Large intestine (tissue), 3 donors: ENCODE measurements at regions not wholly inside any gene's neighbourhood (a gene's known extent, or its start where the extent isn't known, plus 50 kb on each side); places are given as distances from the start of the nearest gene placed in this dataset.

ENCODE experiments used
- DNase-seq, 2 donors: peaks; one replicate each; pipeline versions ENCODE4 v3.0.0 to v3.0.0-alpha.2; 2013
- H3K27ac ChIP-seq: one replicate; pipeline ENCODE4 v1.5.1; 2013; ENCODE audit warnings: low read length
- H3K27me3 ChIP-seq: 2 replicates; pipeline ENCODE4 v1.6.1; 2013; ENCODE audit warnings: low read length; ENCODE audit not compliant: control insufficient read depth, insufficient read depth
- H3K36me3 ChIP-seq: 2 replicates; pipeline ENCODE4 v1.6.1; 2013; ENCODE audit warnings: low read length; ENCODE audit not compliant: control insufficient read depth, insufficient read depth
- H3K4me1 ChIP-seq: one replicate; pipeline ENCODE4 v1.6.1; 2013; ENCODE audit warnings: low read length; ENCODE audit not compliant: control insufficient read depth, insufficient read depth
- H3K4me3 ChIP-seq: one replicate; pipeline ENCODE4 v1.5.1; 2013; ENCODE audit warnings: low read length
- H3K9me3 ChIP-seq: one replicate; pipeline ENCODE4 v1.6.1; 2013; ENCODE audit warnings: mild to moderate bottlenecking, low read depth, low read length, moderate library complexity; ENCODE audit not compliant: control insufficient read depth
- WGBS: methylation state at CpG from one replicate; pipeline ENCODE4 v1.1.5; 2013; ENCODE audit warnings: low lambda C conversion rate; ENCODE audit not compliant: insufficient coverage; 5-methylcytosine and 5-hydroxymethylcytosine counted together

- no peak overlapping the region for H3K27ac ChIP-seq
These were observed 354.5 kb downstream of the FGFR2 start for GRCh38 chr10:121243609-121244241.

GRCh38 chr10:121244818-121245217 is 353.4 kb downstream of the FGFR2 start:
- no peaks in the 10 kb centered on the region for H3K27me3 ChIP-seq
- H3K4me1 ChIP-seq: peaks cover 10% of the 10 kb centered on the region
- no peaks in the 10 kb centered on the region for H3K9me3 ChIP-seq
- no peak overlapping the region for H3K27ac ChIP-seq
- no peak overlapping the region for H3K4me3 ChIP-seq
- 83% methylated on average over 1 of the region's 8 CpGs for WGBS
- DNase-seq: no peak
- no peaks in the 10 kb centered on the region for H3K36me3 ChIP-seq

More at GRCh38 chr10:121243609-121244241, 354.5 kb downstream of the FGFR2 start:
- no peak for DNase-seq
- Histone ChIP-seq H3K4me3 (no peak overlapping the region), H3K36me3 (no peaks in the 10 kb centered on the region), H3K27me3 (no peaks in the 10 kb centered on the region), H3K4me1 (peaks cover 17% of the 10 kb centered on the region), H3K9me3 (no peaks in the 10 kb centered on the region)
- 100% methylated on average over 1 of the region's 2 CpGs for WGBS

- Histone ChIP-seq H3K4me1 (peaks cover 3% of the 10 kb centered on the region), H3K27me3 (no peaks in the 10 kb centered on the region), H3K27ac (no peak overlapping the region), H3K9me3 (no peaks in the 10 kb centered on the region), H3K36me3 (no peaks in the 10 kb centered on the region), H3K4me3 (no peak overlapping the region)
- peak in 1 of 2 donors; percentile 17 for DNase-seq
- no CpG with 5 or more reads among the region's 1 CpG for WGBS
These were observed 352.5 kb downstream of the FGFR2 start for GRCh38 chr10:121245754-121246153.

GRCh38 chr10:121248266-121248665 is 350.0 kb downstream of the FGFR2 start:
- no peaks in the 10 kb centered on the region for H3K36me3 ChIP-seq
- DNase-seq: no peak
- H3K4me1 ChIP-seq: no peaks in the 10 kb centered on the region
- no peaks in the 10 kb centered on the region for H3K9me3 ChIP-seq
- H3K27me3 ChIP-seq: no peaks in the 10 kb centered on the region
- H3K4me3 ChIP-seq: no peak overlapping the region
- WGBS: no CpG with 5 or more reads among the region's 6 CpGs
- no peak overlapping the region for H3K27ac ChIP-seq

GRCh38 chr10:121250995-121251764 is 347.1 kb downstream of the FGFR2 start:
- WGBS: no CpG with 5 or more reads among the region's 6 CpGs

GRCh38 chr10:121252756-121253155 is 345.5 kb downstream of the FGFR2 start:
- no peaks in the 10 kb centered on the region for H3K36me3 ChIP-seq
- H3K27ac ChIP-seq: no peak overlapping the region
- no peak overlapping the region for H3K4me3 ChIP-seq
- H3K27me3 ChIP-seq: no peaks in the 10 kb centered on the region
- no peaks in the 10 kb centered on the region for H3K9me3 ChIP-seq
- no CpG with 5 or more reads among the region's 2 CpGs for WGBS
- DNase-seq: no peak
- no peaks in the 10 kb centered on the region for H3K4me1 ChIP-seq

More at GRCh38 chr10:121250995-121251764, 347.1 kb downstream of the FGFR2 start:
- no peaks in the 10 kb centered on the region for H3K27me3 ChIP-seq
- H3K9me3 ChIP-seq: no peaks in the 10 kb centered on the region
- H3K4me1 ChIP-seq: no peaks in the 10 kb centered on the region
- no peak overlapping the region for H3K27ac ChIP-seq
- no peak overlapping the region for H3K4me3 ChIP-seq
- DNase-seq: no peak
- H3K36me3 ChIP-seq: no peaks in the 10 kb centered on the region

- H3K27ac ChIP-seq: no peak overlapping the region
- H3K27me3 ChIP-seq: no peaks in the 10 kb centered on the region
- H3K4me1 ChIP-seq: peaks cover 8% of the 10 kb centered on the region
- no peaks in the 10 kb centered on the region for H3K36me3 ChIP-seq
- no CpG with 5 or more reads among the region's 1 CpG for WGBS
- DNase-seq: no peak
- no peak overlapping the region for H3K4me3 ChIP-seq
- H3K9me3 ChIP-seq: no peaks in the 10 kb centered on the region
These were observed 337.9 kb downstream of the FGFR2 start for GRCh38 chr10:121260377-121260776.

- no peak for DNase-seq
- H3K4me3 ChIP-seq: no peak overlapping the region
- no CpG with 5 or more reads among the region's 3 CpGs for WGBS
- H3K27me3 ChIP-seq: no peaks in the 10 kb centered on the region
- H3K9me3 ChIP-seq: no peaks in the 10 kb centered on the region
- no peaks in the 10 kb centered on the region for H3K36me3 ChIP-seq
- H3K27ac ChIP-seq: no peak overlapping the region
- H3K4me1 ChIP-seq: peaks cover 8% of the 10 kb centered on the region
These were observed 336.6 kb downstream of the FGFR2 start for GRCh38 chr10:121261665-121262064.

GRCh38 chr10:121262774-121263430 is 335.3 kb downstream of the FGFR2 start:
- Histone ChIP-seq H3K4me3 (no peak overlapping the region), H3K27ac (peak overlapping the region; percentile 26), H3K9me3 (no peaks in the 10 kb centered on the region), H3K36me3 (no peaks in the 10 kb centered on the region), H3K4me1 (peaks cover 8% of the 10 kb centered on the region), H3K27me3 (no peaks in the 10 kb centered on the region)
- WGBS: 52% methylated on average over 2 of the region's 10 CpGs
- peak in 1 of 2 donors; percentile 54 for DNase-seq

- no peaks in the 10 kb centered on the region for H3K36me3 ChIP-seq
- H3K9me3 ChIP-seq: no peaks in the 10 kb centered on the region
- no peak for DNase-seq
- WGBS: 73% methylated on average over 3 of the region's 6 CpGs
- peaks cover 8% of the 10 kb centered on the region for H3K4me1 ChIP-seq
- no peaks in the 10 kb centered on the region for H3K27me3 ChIP-seq
- no peak overlapping the region for H3K27ac ChIP-seq
- H3K4me3 ChIP-seq: no peak overlapping the region
These were observed 334.8 kb downstream of the FGFR2 start for GRCh38 chr10:121263431-121263783.
